Stimulated activated CD8-positive, alpha-beta memory T cell treated with anti-CD3 and anti-CD28 coated beads, Interleukin-2, amount 100 ng/mL, for 48 hours (primary cell): ENCODE measurements at regions not wholly inside any gene's neighbourhood (a gene's known extent, or its start where the extent isn't known, plus 50 kb on each side); places are given as distances from the start of the nearest gene placed in this dataset.

Experiments
- DNase-seq, 2 donors: peaks; one replicate each; pipeline ENCODE4 v3.0.0-alpha.2; 2020; ENCODE audit warnings: low read depth in 2 of 2

- DNase-seq: no peak
These were observed 56.9 kb upstream of the PIP5K1B start for GRCh38 chr9:68648164-68648563.

DNA sequence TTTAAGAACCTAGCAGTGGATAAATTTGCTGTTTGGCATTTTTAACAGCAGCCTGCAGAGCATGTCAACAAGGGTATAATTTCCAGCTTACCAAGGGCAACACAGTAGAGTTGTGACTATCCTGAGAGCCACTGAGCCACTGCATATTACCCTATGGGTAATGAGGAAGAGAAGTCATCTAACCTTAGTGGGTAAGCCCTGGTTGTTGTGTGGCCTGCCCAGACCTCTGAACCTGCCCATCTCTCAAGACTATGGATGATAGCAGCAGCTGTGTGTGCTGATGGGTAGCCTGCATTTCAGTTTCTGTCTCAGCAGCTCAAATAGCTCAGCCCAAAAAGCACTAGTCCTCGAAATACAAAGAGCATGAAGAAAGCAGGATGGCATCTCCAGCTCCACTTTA lies 56.1 kb upstream of the PIP5K1B start:
- no peak for DNase-seq

- DNase-seq: no peak
These were observed 53.7 kb upstream of the PIP5K1B start for GRCh38 chr9:68651280-68651893.

DNA sequence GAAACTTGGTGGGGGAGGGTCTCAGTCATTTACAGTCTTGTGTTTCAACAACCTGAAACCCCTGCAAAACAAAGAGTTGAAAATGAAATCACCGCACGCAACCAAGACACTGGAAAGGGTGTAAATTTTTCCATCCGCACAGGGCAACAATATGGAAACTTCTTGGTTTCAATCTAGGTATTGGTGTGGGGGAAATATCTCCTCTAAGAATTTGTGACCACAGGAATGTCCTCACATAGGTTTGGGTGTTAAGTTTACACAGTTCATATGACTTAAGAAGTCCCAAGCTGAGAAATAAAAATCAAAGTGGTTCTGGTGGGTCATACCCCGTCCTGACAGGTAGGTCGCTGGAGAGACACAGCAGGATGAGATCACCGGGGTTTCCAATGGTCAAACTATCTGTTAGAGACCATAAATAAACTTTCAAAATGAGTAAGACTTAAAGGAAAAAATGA lies 51.9 kb upstream of the PIP5K1B start:
- peak; percentile 14 to 17 for DNase-seq

DNA sequence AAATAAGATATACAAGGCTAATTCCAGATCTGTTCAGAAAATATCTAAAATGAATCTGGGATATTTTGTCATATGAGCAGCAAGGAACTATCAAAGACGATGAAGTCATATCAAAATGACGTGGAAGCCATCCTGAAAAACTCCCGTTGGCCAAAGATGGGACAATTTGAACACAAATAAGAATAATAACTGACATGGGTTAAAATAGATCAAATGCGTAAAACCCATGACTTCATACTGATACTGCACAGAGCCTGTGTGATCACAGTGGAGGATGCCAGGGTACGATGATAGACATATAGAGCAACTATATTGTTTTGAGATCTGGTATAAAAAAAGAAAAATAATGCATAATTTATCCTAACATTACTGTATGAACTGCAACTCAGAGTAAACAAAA lies 51.0 kb upstream of the PIP5K1B start:
- DNase-seq: no peak
